Gastrocnemius medialis (tissue), 4 donors: ENCODE measurements at regions not wholly inside any gene's neighbourhood (a gene's known extent, or its start where the extent isn't known, plus 50 kb on each side); places are given as distances from the start of the nearest gene placed in this dataset.

Experiments used
- POLR2A ChIP-seq, 2 donors: fragments of 450-650 bp; IDR thresholded peaks; one replicate each; pipeline ENCODE4 v1.6.1; 2017; ENCODE audit warnings: antibody characterized with exemption in 2 of 2, mild to moderate bottlenecking in 2 of 2, moderate library complexity in 2 of 2
- TF ChIP-seq, protein P1 (sequence below), 5 experiments: fragments of 450-650 bp in 3 of 5; fragments of 200-600 bp in 2 of 5; sonication (generic) in 2 of 5; IDR thresholded peaks in 4 of 5; conservative IDR thresholded peaks in 1 of 5; 1 replicate in 4 of 5; 2 replicates in 1 of 5; pipeline ENCODE4 v1.5.1; 2016 to 2019; ENCODE audit warnings: antibody characterized with exemption in 5 of 5, mild to moderate bottlenecking in 3 of 5, moderate library complexity in 3 of 5

- no peak for TF ChIP-seq POLR2A (IDR thresholded peaks at IDR 0.05)
- TF ChIP-seq, protein P1, sequence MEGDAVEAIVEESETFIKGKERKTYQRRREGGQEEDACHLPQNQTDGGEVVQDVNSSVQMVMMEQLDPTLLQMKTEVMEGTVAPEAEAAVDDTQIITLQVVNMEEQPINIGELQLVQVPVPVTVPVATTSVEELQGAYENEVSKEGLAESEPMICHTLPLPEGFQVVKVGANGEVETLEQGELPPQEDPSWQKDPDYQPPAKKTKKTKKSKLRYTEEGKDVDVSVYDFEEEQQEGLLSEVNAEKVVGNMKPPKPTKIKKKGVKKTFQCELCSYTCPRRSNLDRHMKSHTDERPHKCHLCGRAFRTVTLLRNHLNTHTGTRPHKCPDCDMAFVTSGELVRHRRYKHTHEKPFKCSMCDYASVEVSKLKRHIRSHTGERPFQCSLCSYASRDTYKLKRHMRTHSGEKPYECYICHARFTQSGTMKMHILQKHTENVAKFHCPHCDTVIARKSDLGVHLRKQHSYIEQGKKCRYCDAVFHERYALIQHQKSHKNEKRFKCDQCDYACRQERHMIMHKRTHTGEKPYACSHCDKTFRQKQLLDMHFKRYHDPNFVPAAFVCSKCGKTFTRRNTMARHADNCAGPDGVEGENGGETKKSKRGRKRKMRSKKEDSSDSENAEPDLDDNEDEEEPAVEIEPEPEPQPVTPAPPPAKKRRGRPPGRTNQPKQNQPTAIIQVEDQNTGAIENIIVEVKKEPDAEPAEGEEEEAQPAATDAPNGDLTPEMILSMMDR (IDR thresholded peaks at IDR 0.05 in 4 of 5, conservative IDR thresholded peaks at IDR 0.05 in 1 of 5) = no peak
Measured at GRCh38 chr6:90941885-90942284, 355.0 kb upstream of the MAP3K7 start.
